ENCODE measurements at regions not wholly inside any gene's neighbourhood (a gene's known extent, or its start where the extent isn't known, plus 50 kb on each side); places are given as distances from the start of the nearest gene placed in this dataset.

DNA sequence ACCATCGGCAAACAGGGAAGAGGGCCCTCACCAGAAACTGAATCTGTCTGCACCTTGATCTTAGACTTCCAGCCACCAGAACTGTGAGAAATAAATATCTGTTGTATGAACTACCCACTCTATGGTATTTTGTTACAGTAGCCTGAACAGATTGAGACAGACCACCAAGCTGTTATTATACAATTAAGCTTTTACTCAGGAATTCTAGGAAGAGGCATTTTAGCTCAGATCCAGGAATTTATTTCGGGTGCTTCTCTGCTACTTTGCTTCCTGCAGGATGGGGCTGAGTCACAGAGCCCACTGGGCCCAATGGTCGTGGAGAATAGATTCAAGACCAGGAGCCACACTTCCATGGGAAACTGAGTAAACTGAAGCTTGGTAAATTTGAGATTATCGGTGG, 145.5 kb upstream of the PFN2 start:
- DNase-seq, result no peak

DNA sequence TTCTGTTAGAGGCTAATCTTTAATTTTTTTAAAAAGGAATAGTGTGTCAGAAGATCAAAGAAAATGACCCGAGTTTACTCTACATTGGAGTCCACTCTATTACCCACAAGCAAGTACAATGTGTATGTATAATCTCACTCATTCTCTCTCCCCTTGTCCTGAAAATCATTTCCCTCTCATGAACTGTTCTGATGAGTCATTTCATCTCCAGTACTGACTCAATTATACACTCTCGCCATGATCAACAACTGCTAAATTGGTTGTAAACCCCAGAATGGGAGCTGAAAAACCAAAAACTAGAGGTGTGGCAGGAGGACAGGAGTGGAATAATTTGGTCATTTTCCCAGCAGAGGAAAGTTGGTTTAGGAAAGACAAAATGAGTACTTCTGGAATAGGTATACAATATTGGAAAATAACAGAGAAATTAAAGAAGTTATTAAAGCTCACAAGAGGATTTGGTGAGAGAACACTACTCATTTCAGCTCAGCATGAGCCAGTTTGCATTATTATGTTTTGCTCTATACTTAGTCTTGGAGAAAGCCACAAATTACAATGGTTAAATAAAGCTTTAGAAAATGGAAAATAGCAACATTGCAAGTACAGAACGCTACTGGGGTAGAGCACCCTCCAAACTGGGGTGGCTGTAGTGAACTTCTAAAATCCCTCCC, 144.3 kb upstream of the PFN2 start:
- no peak for DNase-seq

DNA sequence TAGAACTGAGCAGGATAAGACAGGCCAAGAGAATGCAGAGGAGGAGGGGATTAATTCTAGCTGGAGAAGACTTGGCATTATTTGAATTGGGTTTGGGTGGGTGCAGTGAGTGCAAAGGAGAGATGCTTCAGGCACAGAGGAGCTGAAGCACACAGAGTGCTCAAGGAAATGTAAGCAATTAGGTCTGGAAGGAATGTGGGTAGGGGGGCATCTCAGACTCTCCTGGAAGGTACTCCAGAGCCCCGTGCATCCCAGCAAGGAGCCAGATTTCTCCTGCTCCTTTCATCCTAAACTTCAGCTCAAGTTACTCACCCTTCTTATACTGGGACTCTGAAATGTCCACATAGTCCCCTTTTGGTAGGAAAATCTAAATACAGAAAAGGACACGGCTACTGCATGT, 143.6 kb upstream of the PFN2 start:
- no peak for DNase-seq

DNA sequence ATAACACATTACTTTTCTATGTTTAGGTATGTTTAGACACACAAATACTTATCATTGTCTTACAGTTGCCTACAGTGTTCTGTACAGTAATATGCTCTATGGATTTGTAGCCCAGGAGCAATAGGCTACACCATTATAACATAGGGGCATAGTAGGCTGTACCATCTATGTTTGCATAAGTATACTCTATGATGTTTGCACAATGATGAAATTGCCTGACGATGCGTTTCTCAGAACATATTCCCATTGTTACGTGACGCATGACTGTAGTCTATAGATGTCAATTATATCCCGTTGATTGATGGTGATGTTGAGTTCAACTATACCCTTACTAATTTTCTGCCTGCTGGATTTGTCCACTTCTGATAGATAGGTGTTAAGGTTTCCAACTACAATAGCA, 139.4 kb upstream of the PFN2 start:
- no peak for DNase-seq

DNA sequence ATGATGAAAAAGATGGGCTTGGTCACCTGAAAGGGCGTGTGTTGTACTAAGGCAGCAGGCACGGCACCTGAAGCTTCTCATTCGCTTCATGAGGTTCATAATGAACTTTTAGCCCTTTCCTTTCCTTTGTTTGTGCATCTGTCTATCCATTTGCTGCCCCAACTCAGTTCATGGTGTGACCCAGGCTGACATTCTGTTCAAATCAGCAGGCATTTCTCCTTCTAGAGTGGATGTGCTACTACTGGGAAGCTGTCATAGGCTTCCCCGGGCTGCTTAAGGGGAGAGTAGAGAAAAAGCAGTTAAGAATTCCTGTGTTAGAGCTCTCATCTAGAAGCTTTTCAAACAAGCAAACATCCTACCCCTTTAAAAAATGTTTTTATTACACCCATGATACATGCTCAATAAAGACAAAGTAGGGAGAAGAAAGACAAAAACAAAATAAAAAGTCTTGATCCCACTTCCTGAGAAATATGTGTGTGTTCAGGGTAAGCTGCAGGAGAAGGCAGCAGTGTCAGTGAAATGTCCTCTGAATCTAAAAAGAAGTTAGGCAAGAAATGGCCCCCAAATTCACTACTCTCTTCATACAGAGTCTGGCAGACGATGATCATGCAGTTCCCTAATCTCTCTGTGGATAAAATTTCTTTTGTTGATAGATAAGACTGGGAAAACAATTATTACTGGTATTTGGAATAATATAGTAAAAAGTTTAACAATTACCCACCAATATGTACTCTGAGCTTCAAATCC, 136.9 kb upstream of the PFN2 start:
- no peak for DNase-seq

DNA sequence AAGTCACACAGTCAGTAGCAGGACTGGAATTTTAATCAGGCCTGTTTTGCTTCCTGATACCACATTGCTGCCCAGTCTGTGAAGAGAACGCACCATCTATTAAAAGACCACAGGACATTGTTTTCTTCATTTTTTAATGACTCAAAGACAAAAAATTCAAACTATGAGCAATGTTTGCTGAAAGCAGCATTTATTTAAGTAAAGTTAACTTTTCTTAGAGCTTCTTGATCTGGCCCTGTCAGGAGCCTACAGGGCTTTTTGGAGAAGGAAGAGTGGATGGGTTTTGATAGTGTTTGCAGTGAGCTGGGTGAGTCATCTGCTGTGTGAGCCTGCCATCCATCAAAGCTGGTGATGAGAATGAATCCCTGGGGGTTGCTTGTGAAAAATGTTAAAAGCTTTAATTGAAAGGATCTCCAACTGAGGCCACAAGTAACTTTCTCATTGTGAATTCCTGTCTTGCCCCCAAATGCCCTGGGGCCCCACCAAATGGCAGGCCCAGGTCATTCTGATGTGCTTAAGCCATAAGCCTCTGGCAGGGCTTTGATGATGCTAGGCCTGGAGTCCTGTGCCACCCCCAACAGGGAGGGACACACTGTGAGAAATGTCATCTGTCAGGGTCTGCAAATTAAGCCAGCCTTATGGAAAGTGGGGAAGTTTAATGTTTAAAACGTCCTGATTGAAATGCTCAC, 136.2 kb upstream of the PFN2 start:
- no peak for DNase-seq

DNA sequence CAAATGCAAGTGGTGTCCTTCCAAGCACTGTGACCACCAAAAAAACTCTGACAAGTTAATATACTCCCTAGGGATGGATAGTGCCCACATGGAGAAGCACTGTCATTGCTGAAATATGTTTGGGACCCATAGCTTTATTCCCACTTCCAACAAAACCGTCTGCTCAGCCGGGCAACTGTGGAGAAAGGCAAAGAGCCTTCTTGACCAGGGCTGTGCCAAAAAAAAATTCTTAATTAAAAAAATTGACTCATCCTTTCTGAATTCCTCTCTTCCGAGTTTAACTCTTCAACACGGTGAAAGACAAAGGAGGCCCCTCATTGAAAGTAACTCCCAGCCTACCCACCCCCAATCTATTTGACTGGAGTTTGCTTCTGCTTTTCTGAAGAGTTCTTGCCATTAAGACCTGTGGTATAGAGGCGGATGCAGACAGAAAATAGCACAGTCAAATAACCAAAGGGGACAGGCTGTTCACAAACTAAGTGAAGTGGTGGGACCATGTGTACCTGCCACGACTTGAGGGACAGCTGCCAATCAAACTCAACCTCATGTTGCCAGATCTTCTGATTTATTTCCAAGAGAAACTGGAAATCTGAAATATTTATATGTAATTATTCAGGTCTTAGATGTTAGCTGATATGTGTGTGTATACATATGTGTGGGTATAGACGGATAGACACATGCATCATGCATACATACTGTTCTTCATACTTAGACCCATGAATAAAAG, 135.4 kb upstream of the PFN2 start:
- no peak for DNase-seq

DNA sequence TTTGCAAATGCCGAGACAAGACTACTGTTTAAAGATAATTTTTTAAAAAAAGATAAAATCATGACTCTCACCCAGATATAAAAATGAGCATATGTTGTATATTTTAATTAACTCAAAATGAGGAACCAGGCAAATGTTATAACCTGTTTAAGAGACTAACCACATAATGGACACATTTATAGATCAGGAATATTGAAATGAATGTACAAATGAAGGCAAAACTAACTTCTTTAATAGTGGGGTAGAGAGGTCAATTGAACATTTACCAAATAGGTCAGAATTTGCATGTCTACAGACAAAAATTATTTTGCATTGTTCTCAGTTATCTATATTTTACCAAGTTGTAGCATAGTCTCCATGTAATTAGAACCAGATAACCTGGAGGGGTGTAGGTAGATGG, 134.3 kb upstream of the PFN2 start:
- no peak for DNase-seq

DNA sequence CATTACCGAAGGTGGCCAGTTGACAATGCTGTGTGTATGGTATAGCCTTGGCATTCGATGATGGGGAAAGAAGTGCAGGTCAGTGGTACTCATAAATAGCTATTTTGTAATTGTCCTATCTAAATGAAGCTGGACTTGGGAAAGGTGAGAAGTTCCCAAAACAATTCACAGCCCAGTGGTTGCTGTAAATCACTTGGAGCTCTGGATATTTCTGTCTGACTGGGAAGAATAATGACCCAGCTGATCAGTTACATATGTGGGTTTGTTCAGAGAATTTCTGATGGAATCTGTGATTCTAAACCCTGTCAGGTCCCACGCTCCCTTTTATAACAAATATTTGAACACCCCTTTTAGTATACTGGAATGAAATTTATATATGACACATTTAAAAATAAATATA, 133.9 kb upstream of the PFN2 start:
- no peak for DNase-seq

DNA sequence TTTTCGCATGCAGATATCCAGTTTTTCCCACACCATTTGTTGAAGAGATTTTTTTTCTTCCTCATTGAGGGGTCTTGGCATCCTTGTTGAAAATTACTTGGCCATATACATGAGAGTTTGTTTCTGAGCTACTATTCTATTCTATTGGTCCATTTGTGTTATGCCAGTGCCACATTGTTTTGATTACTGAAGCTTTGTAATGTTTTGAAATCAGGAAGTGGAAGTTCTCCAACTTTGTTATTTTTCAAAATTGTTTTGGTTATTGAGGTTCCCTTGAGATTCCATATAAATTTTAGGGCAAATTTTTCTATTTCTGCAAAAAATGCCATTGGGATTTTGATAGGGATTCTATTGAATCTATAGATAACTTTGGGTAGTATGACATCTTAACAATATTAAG, 130.3 kb upstream of the PFN2 start:
- no peak for DNase-seq

DNA sequence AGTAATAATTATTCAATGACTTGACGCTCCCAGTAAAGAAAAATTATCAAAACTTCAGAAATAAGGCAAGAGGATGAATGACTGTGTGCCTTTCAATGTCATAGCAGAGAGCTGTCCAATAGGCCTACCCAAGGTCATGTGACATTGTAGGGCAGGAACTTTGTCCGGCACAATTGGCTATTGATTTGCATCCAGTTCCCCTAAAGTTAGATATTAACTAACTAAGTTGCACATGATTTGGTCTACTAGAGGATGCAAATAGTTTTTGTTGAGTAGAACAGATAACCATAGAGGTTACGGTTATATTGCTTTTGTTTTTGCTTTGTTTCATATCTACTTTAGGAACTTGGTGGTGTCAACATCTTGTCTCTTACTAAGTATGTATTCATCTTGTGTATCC, 127.9 kb upstream of the PFN2 start:
- DNase-seq, result no peak

DNA sequence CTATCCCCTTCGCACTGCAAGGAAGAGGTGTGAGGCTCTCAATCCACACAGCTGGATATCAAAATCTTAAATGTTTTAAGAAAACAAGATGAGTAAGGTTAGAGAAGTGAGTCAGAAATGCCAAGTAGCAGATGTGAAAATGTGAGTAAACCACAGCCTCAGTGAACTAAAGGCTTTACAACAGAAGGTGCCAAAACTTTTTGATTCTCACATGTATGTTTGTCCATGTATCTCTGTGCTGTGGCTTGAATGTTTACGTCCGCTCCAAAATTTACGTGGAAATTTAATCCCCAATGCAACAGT, 126.8 kb upstream of the PFN2 start:
- DNase-seq, result no peak

DNA sequence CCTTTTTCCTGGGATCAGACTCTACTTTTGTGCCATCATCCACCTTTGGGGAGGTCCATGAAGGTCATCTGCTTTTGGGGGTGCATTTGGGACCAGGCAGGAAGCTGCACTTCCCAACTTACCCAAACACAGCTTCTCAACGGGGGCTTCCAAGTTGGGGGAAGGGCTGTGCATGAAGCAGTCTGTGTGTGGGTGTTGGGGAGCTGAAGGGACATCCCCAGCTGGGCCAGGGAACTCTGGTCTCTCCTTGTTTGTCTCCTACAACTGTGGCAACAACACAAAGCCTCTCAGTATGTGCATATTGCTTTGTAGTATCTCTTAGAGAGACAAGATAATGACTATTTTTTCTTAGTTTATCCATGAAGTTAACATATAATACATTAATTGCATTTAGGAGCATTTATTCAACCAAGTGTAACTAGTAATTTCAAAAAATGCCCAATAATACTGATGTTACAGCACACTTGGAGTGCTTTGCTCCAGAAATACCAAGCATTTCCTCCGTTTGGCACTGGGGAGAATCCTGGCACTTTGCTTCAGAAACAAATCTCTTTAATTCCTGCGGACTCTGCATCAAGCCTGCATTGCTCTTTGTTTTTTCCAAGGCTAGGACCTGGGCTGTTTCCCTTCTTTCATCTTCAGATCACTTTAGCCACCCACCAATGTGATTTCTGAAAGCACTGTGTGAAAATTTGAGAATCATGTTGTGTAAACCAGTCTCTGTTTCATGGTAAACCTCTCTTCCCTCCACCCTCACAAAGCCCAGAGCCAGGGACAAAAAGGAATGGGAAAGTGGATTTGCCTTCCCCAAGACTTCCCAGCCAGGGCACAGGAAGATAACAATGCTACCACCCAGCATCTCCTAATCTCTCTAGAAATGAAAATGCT, 126.2 kb upstream of the PFN2 start:
- DNase-seq, result no peak

DNA sequence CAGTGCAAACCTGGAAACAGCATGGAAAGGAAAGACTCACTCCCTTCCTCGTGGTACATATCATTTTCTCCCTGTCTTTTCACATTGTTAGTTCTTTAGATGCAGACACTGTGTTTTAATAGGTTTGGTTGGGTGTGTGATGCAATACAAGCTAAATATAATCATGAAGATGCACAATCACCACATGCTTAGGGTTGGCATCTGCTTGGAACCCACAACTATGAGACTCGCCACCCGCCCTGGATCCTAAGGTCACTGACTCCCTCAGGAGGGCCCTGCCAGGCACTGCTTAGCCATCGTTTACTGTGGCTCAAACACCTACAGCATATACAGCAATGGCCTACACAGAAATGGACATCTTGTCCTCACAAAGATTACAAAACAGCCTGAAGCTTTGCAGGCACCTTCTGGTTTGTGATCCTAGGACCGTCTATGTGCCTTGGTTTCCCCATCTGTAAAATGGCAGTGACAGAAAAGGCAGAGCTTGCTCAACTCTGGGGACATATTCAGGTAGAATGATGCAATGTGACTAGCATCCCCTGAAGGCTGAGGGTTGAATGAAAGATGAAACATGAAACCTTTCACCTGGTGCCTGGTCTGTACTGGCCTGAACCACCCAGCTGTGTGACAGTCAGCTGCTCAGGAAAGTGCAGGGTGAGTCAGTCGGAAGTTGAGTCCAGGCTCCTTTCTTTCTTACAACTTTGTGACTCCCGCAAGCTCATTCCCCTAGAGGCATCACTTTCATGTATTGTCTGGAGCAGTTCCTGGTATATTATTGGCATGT, 123.6 kb upstream of the PFN2 start:
- DNase-seq, result peak in 1 of 2 experiments; percentile 37

DNA sequence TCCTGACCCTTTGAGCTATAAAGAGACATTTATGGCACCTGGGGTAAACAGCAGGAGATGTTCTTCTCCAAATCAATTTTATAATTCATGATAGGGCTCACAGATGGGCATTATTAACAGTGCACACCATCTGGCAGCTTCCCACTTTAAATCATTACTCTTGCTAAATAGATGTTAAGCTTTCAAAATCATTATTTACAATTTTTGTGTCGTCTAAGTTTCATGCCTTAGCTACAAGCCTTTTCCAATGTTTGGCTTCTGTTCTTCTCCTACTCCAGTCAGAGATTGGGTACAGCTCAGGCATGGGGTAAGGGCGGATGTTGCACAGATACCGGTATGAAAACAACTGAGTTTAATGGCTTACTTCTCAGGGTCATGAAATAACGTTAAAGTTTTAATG, 120.9 kb upstream of the PFN2 start:
- no peak for DNase-seq

DNA sequence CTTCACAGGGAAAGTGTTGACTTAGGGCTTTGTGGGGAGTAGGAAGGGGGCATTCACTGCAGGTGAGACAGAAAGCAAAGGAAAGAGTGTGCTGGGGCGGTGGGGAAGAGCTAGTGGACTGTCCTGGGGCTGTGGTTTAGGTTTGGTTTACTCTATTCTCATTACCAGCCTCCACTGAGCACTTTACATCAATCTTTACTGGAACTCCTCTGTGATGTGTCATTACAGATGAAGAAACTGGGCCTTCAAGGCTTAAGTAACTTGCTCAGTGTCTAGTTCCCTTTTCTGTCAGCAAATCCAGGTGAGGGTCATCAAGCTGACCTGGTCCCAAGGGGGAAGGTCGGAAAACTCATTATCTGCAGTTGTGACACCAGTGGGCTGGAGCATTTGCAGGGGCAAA, 120.2 kb upstream of the PFN2 start:
- no peak for DNase-seq

DNA sequence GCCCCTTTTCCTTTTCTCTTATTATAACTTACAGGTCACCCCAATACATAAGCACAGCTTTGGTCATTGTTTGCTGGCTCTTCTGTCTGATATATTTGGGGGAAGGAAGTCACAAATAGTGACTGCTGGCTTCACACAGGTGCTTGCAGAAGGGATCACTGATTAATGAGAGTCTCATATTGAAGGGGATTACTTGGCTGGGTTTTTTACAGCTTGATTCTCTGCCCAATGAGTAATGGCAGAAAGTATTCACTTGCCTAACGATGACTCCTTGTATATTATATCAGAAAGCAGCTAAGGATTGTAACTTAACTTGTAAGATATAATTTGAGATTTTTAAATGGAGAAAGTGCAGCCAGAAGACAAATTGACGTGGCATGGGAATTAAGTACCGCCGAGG, 119.3 kb upstream of the PFN2 start:
- no peak for DNase-seq

DNA sequence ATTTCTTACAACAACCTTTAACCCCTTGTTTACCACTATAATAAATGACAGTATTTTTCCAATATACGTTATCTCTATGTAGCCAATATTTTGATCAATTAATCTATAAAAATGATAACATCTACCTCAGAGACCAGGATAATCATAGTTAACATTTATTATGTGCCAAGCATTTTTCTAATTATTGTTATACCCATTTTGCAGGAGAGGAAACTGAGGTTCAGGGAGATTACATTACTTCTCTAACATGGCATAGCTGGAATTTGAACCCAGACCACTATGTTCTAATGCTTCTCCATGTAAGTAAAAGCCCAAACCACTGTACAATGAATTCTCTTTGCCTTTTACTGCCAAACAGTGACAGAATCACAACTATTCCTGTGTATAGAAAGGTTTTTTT, 113.4 kb upstream of the PFN2 start:
- DNase-seq, result no peak

DNA sequence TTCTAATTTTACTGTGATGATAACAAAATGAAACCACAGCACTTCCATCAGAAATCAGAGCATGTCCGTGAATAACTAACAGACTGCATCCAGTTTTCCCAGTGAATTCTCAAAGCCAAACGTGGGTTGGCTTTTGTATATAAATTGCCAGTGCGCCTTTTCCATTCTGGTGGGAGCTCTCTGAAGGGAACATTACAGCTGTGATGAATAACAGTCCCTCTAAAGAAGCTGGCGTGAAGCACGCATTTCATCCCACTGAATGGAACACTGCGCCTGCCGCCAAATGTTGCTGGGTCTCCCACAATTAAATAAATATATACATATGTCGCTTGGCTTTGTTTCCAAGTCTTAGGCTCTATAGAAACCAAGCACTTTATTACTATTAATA, 113.0 kb upstream of the PFN2 start:
- no peak for DNase-seq

DNA sequence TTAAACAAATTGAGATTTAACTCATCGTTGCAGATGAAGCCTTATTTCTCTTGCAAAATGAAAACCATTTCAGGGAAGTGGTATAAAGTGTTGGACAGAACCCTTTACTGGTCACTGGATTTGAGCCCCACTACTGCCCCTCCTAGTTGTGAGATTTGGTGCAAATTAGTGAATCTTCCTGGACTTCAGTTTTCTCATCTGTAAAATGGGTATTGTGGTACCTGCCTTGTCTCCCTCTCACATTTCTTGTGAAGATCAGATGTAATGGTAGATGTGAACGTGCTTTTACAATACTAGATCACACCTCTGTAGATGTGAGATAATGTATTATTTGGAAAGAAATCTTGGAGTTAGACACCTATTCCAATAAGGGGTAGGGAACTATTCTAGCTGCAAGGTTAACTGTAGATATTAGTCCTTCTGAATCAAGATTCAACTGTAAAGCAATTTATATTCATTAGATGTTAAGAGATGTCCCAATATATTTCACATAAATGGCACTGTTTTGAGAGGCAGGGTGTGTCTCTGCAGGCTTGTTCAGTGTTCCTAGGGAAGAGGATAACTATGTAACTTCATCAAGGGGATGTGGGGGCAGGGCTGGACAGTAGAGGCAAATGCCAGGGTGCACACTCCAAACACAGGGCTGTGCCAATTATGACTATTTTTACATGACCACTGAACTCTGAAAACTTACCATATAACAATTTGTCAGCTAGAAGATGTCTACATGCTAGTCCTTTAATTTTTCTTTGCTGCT, 112.4 kb upstream of the PFN2 start:
- no peak for DNase-seq

DNA sequence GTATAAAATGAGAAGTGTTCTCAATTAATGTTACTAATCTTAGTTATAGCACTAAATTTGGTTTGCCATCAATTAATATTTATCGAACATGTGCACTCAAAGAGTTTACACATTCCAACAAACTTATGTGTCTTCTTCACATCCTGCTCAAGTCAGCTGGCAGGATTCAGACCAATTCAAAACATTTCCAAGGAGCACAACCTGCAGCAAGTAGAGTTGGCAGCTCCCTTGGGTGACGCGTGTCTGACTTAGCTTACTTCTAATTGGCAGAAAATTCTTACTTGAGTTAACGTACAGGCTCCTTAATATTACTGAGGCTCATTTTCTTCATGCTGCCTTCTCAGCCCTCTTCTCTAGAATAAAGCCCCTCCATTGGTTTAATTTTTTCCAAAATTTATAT, 110.4 kb upstream of the PFN2 start:
- DNase-seq, result no peak
